Adrenal gland (tissue), 5 donors: ENCODE measurements at regions not wholly inside any gene's neighbourhood (a gene's known extent, or its start where the extent isn't known, plus 50 kb on each side); places are given as distances from the start of the nearest gene placed in this dataset.

Experiments
- POLR2A ChIP-seq, 2 donors: fragments of 450-650 bp; IDR thresholded peaks; one replicate each; pipeline ENCODE4 v1.6.1; 2017; ENCODE audit warnings: antibody characterized with exemption in 2 of 2, mild to moderate bottlenecking in 2 of 2, moderate library complexity in 1 of 2
- TF ChIP-seq, protein P1 (sequence below), 6 experiments: fragments of 450-650 bp in 4 of 6; fragments of 200-600 bp in 2 of 6; sonication (generic) in 1 of 6; IDR thresholded peaks; 1 replicate in 5 of 6; 2 replicates in 1 of 6; pipeline versions ENCODE4 v1.5.1 to v1.8.0; 2016 to 2021; ENCODE audit warnings: antibody characterized with exemption in 6 of 6, mild to moderate bottlenecking in 2 of 6, moderate library complexity in 1 of 6
- donor health status: DM: no; HTN: no; CAD: no.

DNA sequence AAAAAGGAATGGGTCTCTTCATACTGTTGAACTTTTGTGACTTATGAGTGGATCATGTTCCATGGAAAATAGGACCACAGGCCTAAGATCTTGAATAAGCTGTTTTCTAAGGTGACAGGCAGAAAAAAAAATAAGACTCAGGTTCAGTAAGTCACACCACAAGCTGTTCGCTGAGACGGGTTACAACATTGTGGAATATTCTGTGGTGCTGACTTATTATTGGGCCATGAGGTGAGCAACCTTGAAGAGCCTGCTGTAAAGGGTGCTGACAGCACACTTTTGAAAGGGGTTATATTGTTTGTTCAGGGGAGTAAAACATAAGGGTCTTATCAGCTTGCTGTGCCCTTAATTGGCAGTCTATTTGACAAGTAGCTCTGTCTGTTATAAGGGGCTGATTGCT lies 439.8 kb upstream of the SLC14A2 start:
- TF ChIP-seq, protein P1, sequence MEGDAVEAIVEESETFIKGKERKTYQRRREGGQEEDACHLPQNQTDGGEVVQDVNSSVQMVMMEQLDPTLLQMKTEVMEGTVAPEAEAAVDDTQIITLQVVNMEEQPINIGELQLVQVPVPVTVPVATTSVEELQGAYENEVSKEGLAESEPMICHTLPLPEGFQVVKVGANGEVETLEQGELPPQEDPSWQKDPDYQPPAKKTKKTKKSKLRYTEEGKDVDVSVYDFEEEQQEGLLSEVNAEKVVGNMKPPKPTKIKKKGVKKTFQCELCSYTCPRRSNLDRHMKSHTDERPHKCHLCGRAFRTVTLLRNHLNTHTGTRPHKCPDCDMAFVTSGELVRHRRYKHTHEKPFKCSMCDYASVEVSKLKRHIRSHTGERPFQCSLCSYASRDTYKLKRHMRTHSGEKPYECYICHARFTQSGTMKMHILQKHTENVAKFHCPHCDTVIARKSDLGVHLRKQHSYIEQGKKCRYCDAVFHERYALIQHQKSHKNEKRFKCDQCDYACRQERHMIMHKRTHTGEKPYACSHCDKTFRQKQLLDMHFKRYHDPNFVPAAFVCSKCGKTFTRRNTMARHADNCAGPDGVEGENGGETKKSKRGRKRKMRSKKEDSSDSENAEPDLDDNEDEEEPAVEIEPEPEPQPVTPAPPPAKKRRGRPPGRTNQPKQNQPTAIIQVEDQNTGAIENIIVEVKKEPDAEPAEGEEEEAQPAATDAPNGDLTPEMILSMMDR (IDR thresholded peaks at IDR 0.05), result no peak
- no peak for TF ChIP-seq POLR2A (IDR thresholded peaks at IDR 0.05)
